ENCODE measurements at regions not wholly inside any gene's neighbourhood (a gene's known extent, or its start where the extent isn't known, plus 50 kb on each side); places are given as distances from the start of the nearest gene placed in this dataset.
"Not testable (repeated sequence)": the region's sequence is repeated elsewhere in the genome, so short reads cannot be mapped to it uniquely, and the experiment has no call there.

GRCh38 chr12:76292891-76293290 lies 55.3 kb downstream of the BBS10 start:
- H3K36me3 ChIP-seq; H3K4me3 ChIP-seq; H3K4me1 ChIP-seq; intact Hi-C loops (cut with DNase I); H3K27me3 ChIP-seq; H3K9ac ChIP-seq (ENCODE audit: low read depth in 2 of 2, low read length in 2 of 2); H3K27ac ChIP-seq; H3K9me3 ChIP-seq; DNase-seq: not testable (repeated sequence)

GRCh38 chr12:76292305-76292704 lies 55.9 kb downstream of the BBS10 start:
- H3K9me3 ChIP-seq; H3K9ac ChIP-seq (ENCODE audit: low read depth in 2 of 2, low read length in 2 of 2); H3K27me3 ChIP-seq; H3K36me3 ChIP-seq; H3K4me1 ChIP-seq; H3K27ac ChIP-seq; DNase-seq; H3K4me3 ChIP-seq; intact Hi-C loops (cut with DNase I): not testable (repeated sequence)

GRCh38 chr12:76290963-76291859 lies 57.0 kb downstream of the BBS10 start:
- Histone ChIP-seq H3K4me3 (no peak overlapping the region), H3K9me3 (no peaks in the 10 kb centered on the region), H3K9ac (ENCODE audit: low read depth in 2 of 2, low read length in 2 of 2) (no peak overlapping the region), H3K27ac (no peak overlapping the region), H3K4me1 (no peaks in the 10 kb centered on the region), H3K36me3 (no peaks in the 10 kb centered on the region), H3K27me3 (no peaks in the 10 kb centered on the region)
- DNase-seq: no peak
- intact Hi-C loops (cut with DNase I): no loop called here
- TF ChIP-seq, protein P1, sequence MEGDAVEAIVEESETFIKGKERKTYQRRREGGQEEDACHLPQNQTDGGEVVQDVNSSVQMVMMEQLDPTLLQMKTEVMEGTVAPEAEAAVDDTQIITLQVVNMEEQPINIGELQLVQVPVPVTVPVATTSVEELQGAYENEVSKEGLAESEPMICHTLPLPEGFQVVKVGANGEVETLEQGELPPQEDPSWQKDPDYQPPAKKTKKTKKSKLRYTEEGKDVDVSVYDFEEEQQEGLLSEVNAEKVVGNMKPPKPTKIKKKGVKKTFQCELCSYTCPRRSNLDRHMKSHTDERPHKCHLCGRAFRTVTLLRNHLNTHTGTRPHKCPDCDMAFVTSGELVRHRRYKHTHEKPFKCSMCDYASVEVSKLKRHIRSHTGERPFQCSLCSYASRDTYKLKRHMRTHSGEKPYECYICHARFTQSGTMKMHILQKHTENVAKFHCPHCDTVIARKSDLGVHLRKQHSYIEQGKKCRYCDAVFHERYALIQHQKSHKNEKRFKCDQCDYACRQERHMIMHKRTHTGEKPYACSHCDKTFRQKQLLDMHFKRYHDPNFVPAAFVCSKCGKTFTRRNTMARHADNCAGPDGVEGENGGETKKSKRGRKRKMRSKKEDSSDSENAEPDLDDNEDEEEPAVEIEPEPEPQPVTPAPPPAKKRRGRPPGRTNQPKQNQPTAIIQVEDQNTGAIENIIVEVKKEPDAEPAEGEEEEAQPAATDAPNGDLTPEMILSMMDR (IDR thresholded peaks at IDR 0.05): no peak

GRCh38 chr12:76288218-76288617 lies 60.0 kb downstream of the BBS10 start:
- Histone ChIP-seq H3K9ac (ENCODE audit: low read depth in 2 of 2, low read length in 2 of 2) (no peak overlapping the region), H3K9me3 (no peaks in the 10 kb centered on the region), H3K4me1 (no peaks in the 10 kb centered on the region), H3K36me3 (no peaks in the 10 kb centered on the region), H3K4me3 (no peak overlapping the region), H3K27ac (no peak overlapping the region), H3K27me3 (no peaks in the 10 kb centered on the region)
- intact Hi-C loops (cut with DNase I): no loop called here
- DNase-seq: no peak
- TF ChIP-seq, protein P1 (IDR thresholded peaks at IDR 0.05): no peak

DNA sequence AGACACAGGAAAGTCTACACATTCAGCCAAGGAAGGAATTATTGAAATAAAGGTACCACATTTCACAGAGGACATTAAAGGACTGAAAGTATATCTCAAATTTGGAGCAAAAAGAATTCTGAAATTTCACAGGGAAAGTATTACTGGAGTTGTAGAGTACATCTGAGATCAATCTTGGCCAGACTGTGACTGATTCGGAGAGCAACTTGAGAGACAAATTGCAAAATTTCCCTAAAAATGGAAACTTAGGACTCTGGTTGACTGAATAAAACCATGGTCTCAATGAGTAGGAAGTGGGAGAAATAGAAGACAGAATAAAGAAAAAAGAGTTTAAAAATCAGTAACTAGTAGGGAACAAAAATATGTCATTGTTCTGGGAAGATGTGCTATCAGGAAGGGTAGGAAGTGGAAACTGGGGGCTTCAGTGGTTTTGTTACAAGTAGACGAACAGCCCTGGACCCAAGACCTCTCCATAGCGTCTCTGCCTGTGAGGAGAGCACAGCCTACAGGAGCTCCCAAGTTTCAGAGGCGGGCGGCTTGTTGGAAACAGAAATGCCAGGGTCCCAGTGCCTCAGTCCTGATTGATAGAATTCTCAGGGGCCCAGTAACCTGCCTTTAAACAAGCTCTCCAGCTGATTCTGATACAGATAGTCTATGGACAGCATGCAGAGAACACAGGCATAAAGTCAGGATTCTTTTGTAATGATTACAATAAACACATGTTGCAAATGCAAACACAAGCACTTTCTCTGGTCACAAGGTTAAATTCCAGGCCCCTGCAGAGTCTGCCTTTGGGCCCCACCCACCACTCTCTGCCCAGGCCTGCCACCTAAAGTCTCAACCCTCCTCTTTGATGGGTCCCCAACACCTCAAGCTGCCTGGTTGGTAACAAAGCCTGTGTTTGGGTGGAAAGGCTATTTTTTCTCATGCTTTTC lies 63.1 kb downstream of the BBS10 start:
- no peak overlapping the region for H3K4me3 ChIP-seq
- no peaks in the 10 kb centered on the region for H3K36me3 ChIP-seq
- TF ChIP-seq, protein P1 (IDR thresholded peaks at IDR 0.05): no peak
- no peaks in the 10 kb centered on the region for H3K27me3 ChIP-seq
- intact Hi-C loops (cut with DNase I): no loop called here
- no peak overlapping the region for H3K9ac ChIP-seq (ENCODE audit: low read depth in 2 of 2, low read length in 2 of 2)
- no peak overlapping the region for H3K27ac ChIP-seq
- no peaks in the 10 kb centered on the region for H3K4me1 ChIP-seq
- H3K9me3 ChIP-seq: no peaks in the 10 kb centered on the region
- no peak for DNase-seq

DNA sequence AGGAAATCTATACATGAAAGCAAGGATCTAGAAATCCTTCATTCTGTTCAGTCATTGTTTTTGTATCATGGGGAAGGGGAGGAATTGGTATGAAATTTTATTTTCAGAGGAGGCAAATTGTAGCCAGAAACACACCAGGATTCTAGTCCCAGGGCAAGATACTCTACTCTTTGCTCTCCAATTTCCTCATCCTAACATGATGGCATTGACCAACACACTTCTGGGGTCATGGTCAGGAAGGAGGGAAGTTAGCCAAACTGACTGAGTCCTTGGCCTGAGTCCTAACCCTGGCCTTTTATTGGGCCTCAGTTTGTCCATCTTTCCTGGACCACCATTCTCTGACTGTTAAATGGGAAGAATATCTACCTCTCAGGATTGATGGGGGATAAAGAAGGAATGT lies 65.5 kb downstream of the BBS10 start:
- H3K4me1 ChIP-seq: no peaks in the 10 kb centered on the region
- DNase-seq: no peak
- TF ChIP-seq, protein P1 (IDR thresholded peaks at IDR 0.05): no peak
- H3K27ac ChIP-seq: no peak overlapping the region
- H3K9ac ChIP-seq (ENCODE audit: low read depth in 2 of 2, low read length in 2 of 2): no peak overlapping the region
- no peaks in the 10 kb centered on the region for H3K9me3 ChIP-seq
- H3K4me3 ChIP-seq: no peak overlapping the region
- intact Hi-C loops (cut with DNase I): no loop called here
- no peaks in the 10 kb centered on the region for H3K27me3 ChIP-seq
- H3K36me3 ChIP-seq: no peaks in the 10 kb centered on the region

All from colonic mucosa (tissue), 4 donors.